Left lung (tissue), 4 donors: ENCODE measurements at regions not wholly inside any gene's neighbourhood (a gene's known extent, or its start where the extent isn't known, plus 50 kb on each side); places are given as distances from the start of the nearest gene placed in this dataset.

ENCODE experiments used
- ATAC-seq: fragments of 200-7000 bp; cut with Tn5 transposase; one replicate; pipeline ENCODE4 v1.9.1; 2020; ENCODE audit warnings: moderate library complexity
- DNase-seq, 4 donors: peaks; one replicate each; pipeline ENCODE4 v3.0.0-alpha.2; 2013 to 2020
- H3K27ac ChIP-seq, 2 donors: fragments of 200-600 bp; sonication (generic) in 1 of 2; one replicate each; pipeline versions ENCODE4 v1.5.0 to v1.8.0; 2020 to 2021
- H3K27me3 ChIP-seq, 2 donors: fragments of 200-600 bp; sonication (generic) in 1 of 2; one replicate each; pipeline versions ENCODE4 v1.5.0 to v1.8.0; 2020 to 2021
- H3K36me3 ChIP-seq, 2 donors: fragments of 200-600 bp; sonication (generic) in 1 of 2; one replicate each; pipeline versions ENCODE4 v1.5.0 to v1.8.0; 2020 to 2021
- H3K4me1 ChIP-seq, 2 donors: fragments of 200-600 bp; one replicate each; pipeline ENCODE4 v1.8.0; 2021
- H3K4me3 ChIP-seq, 2 donors: fragments of 200-600 bp; sonication (generic) in 1 of 2; one replicate each; pipeline versions ENCODE4 v1.5.0 to v1.8.0; 2020 to 2021; ENCODE audit warnings: mild to moderate bottlenecking in 1 of 2
- H3K9me3 ChIP-seq, 2 donors: fragments of 200-600 bp; sonication (generic) in 1 of 2; one replicate each; pipeline versions ENCODE4 v1.5.0 to v1.8.0; 2020 to 2021
- CTCF ChIP-seq, 2 donors: fragments of 200-600 bp; sonication (generic) in 1 of 2; IDR thresholded peaks; one replicate each; pipeline versions ENCODE4 v1.5.0 to v1.8.0; 2021; ENCODE audit warnings: antibody characterized with exemption in 2 of 2
- intact Hi-C, 2 donors: fragments of 100-400 bp; cut with DNase I; formaldehyde crosslinking; loops; one replicate each; pipeline versions ENCODE4 v1.11.2 to v1.14.2; 2022
- donor health status: DM: no; HTN: yes; CAD: no.
- donor health status: DM: no; HTN: no; CAD: no.

DNA sequence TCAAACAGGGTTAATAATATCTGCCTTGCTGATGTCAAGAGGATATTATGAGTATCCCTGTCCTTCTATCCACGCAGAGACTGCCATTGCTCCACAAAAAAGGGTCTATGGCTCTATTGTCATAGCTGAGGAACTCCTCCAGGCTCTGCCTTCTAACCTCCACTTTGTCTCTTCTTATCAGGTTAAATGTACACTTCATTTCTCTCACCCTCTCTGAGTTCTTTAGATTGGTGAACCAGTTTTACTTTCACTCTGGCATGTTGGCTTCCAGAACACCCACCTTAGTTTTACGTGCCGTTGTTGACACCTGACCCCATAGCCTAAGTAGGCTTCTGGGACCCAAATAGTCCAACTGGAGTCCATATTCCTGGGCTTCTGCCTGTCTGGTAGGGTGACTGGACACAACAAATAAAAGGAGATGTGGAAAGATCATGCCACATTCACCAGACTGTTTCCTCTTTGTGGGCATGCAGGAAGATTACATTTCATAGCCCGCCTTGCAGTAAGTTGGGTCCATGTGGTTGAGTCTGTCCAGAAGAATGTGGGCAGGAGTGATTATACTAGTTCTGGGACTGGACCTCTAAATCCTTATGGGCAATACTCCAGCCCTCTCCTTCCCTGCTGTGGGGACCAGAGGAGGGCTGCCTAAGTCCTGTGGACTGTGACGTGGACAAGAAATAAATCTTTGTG is 350.4 kb upstream of the CLINT1 start:
- no peaks in the 10 kb centered on the region for H3K27me3 ChIP-seq
- no peak overlapping the region for H3K4me3 ChIP-seq
- H3K4me1 ChIP-seq = no peaks in the 10 kb centered on the region
- no peaks in the 10 kb centered on the region for H3K36me3 ChIP-seq
- no peak for ATAC-seq
- no peaks in the 10 kb centered on the region for H3K9me3 ChIP-seq
- no peak overlapping the region for H3K27ac ChIP-seq
- no peak for DNase-seq
- no peak for TF ChIP-seq CTCF (IDR thresholded peaks at IDR 0.05)
- intact Hi-C loops = no loop called here

DNA sequence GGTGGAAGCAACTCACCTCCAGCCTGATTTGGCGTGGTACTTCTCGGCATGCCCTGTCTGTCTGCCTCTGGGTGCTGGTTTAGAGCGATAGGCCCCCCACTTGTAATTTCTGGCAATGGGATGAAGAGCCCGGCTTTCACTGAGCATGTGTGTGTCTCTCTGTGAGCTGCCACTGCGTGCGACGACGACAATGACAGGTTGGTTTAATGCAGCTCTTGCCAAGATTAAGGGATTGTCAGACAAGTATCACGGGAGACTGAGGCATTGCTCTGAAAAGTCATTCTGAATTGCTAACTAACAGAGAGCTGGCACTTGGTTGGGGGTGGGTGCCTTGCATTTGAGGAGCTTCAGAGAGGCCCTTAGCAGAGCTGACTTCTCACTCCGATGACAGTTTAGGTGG is 348.8 kb upstream of the CLINT1 start:
- no peaks in the 10 kb centered on the region for H3K9me3 ChIP-seq
- no peak overlapping the region for H3K4me3 ChIP-seq
- ATAC-seq (no peak), DNase-seq (no peak)
- no peak for TF ChIP-seq CTCF (IDR thresholded peaks at IDR 0.05)
- no peak overlapping the region for H3K27ac ChIP-seq
- intact Hi-C loops = no loop called here
- no peaks in the 10 kb centered on the region for H3K4me1 ChIP-seq
- no peaks in the 10 kb centered on the region for H3K36me3 ChIP-seq
- no peaks in the 10 kb centered on the region for H3K27me3 ChIP-seq

DNA sequence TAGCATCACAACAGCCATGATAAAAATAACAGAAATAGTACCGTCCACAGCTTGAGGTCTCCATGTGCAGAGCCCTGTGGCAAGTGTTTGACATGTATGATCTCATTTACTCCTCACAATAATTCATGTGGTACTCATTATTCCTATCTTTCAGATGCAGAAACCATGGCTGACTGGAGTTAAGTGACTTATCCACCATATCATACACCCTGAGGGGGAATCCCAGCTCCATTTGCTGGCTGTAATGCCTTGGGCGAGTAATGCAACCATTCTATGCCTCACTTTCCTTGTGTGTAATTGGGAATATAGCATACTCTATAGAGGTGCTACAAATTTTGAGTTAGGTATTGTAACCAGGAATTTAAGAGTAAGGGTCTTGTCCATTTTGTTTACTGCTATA is 347.0 kb upstream of the CLINT1 start:
- no peaks in the 10 kb centered on the region for H3K27me3 ChIP-seq
- intact Hi-C loops = no loop called here
- H3K36me3 ChIP-seq = no peaks in the 10 kb centered on the region
- no peak overlapping the region for H3K27ac ChIP-seq
- DNase-seq (no peak), ATAC-seq (no peak)
- no peak overlapping the region for H3K4me3 ChIP-seq
- no peaks in the 10 kb centered on the region for H3K4me1 ChIP-seq
- no peak for TF ChIP-seq CTCF (IDR thresholded peaks at IDR 0.05)
- no peaks in the 10 kb centered on the region for H3K9me3 ChIP-seq

DNA sequence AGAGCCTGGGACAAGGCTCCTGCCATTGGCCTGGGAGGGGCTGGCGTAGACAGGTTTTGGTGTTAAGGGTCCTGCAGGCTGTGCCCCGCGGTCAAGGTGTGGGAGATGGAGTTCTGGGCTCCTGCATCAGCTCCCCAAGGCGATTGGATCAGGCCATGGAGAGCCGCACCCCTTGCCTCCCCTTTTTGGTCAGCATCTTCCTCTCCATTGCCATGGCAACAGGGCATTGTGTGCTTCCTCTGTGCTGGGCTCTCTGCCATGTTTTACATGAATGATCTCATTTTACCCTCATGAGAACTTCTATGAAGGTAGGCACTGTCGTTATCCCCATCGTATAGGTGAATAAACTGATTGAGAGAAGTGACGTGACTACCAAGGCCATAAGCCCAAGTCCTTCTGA is 344.3 kb upstream of the CLINT1 start:
- DNase-seq (no peak), ATAC-seq (no peak)
- H3K4me3 ChIP-seq = no peak overlapping the region
- H3K27ac ChIP-seq = no peak overlapping the region
- no peaks in the 10 kb centered on the region for H3K9me3 ChIP-seq
- intact Hi-C loops = no loop called here
- TF ChIP-seq CTCF (IDR thresholded peaks at IDR 0.05) = no peak
- no peaks in the 10 kb centered on the region for H3K36me3 ChIP-seq
- no peaks in the 10 kb centered on the region for H3K27me3 ChIP-seq
- H3K4me1 ChIP-seq = no peaks in the 10 kb centered on the region

- no peak for ATAC-seq
- no peak for TF ChIP-seq CTCF (IDR thresholded peaks at IDR 0.05)
Observed at GRCh38 chr5:158202801-158203200, 343.9 kb upstream of the CLINT1 start.

More at GRCh38 chr5:158202801-158203200, 343.9 kb upstream of the CLINT1 start:
- intact Hi-C loops = no loop called here
- H3K9me3 ChIP-seq = no peaks in the 10 kb centered on the region
- no peak for DNase-seq
- no peaks in the 10 kb centered on the region for H3K27me3 ChIP-seq
- H3K4me1 ChIP-seq = no peaks in the 10 kb centered on the region
- no peaks in the 10 kb centered on the region for H3K36me3 ChIP-seq
- H3K4me3 ChIP-seq = no peak overlapping the region
- H3K27ac ChIP-seq = no peak overlapping the region
